Transverse colon (tissue), 3 donors: ENCODE measurements at regions not wholly inside any gene's neighbourhood (a gene's known extent, or its start where the extent isn't known, plus 50 kb on each side); places are given as distances from the start of the nearest gene placed in this dataset.

Source experiments
- EP300 ChIP-seq: sonication (generic); formaldehyde crosslinking; IDR thresholded peaks from one replicate; pipeline ENCODE4 v1.6.1; 2017; ENCODE audit warnings: antibody characterized with exemption, low read depth
- POLR2A ChIP-seq: fragments of 450-650 bp; IDR thresholded peaks from one replicate; pipeline ENCODE4 v1.6.1; 2016; ENCODE audit warnings: antibody characterized with exemption, mild to moderate bottlenecking, moderate library complexity
- TF ChIP-seq, protein P1 (sequence below), 5 experiments: fragments of 200-600 bp in 3 of 5; fragments of 450-650 bp in 2 of 5; sonication (generic) in 3 of 5; IDR thresholded peaks; 1 replicate in 2 of 5; 2 replicates in 3 of 5; pipeline ENCODE4 v1.5.1; 2016 to 2017; ENCODE audit warnings: antibody characterized with exemption in 5 of 5, inconsistent platforms in 3 of 5, mild to moderate bottlenecking in 2 of 5, moderate library complexity in 1 of 5

DNA sequence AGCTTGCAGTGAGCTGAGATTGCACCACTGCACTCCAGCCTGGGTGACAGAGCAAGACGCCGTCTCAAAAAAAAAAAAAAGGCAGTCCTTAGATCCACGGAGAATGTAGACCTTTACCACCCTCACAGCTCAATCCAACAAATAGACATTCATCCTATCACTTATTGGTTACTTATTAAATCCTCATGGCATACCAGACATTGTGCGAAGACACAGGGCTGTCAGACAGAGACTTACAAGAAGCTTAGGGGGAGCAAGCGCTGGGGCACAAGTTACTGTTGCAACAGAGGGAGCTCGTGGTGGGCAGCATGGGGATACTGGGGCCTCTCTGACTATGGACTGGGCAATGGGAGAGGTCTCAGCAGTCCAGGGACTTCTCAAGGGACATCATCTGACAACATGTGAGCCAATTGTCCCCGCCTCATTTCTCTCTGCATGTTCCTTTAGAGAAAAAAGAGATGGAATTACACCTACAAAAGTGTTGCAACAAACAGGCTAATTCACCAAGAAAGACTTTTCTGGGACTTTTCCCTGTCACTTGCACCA lies 82.8 kb upstream of the TNS3 start:
- TF ChIP-seq POLR2A (no peak), EP300 (no peak)
- TF ChIP-seq, protein P1, sequence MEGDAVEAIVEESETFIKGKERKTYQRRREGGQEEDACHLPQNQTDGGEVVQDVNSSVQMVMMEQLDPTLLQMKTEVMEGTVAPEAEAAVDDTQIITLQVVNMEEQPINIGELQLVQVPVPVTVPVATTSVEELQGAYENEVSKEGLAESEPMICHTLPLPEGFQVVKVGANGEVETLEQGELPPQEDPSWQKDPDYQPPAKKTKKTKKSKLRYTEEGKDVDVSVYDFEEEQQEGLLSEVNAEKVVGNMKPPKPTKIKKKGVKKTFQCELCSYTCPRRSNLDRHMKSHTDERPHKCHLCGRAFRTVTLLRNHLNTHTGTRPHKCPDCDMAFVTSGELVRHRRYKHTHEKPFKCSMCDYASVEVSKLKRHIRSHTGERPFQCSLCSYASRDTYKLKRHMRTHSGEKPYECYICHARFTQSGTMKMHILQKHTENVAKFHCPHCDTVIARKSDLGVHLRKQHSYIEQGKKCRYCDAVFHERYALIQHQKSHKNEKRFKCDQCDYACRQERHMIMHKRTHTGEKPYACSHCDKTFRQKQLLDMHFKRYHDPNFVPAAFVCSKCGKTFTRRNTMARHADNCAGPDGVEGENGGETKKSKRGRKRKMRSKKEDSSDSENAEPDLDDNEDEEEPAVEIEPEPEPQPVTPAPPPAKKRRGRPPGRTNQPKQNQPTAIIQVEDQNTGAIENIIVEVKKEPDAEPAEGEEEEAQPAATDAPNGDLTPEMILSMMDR (IDR thresholded peaks at IDR 0.05): no peak
